Activated CD4-positive, alpha-beta T cell treated with anti-CD3 and anti-CD28 coated beads, Interleukin-2, amount 50 U/mL, for 24 hours (primary cell): ENCODE measurements at regions not wholly inside any gene's neighbourhood (a gene's known extent, or its start where the extent isn't known, plus 50 kb on each side); places are given as distances from the start of the nearest gene placed in this dataset.

ENCODE experiments used
- DNase-seq, 2 donors: peaks; one replicate each; pipeline ENCODE4 v3.0.0-alpha.2; 2020; ENCODE audit warnings: low read depth in 1 of 2, low spot score in 1 of 2

- no peak for DNase-seq
Observed at GRCh38 chr7:50166997-50167965, 74.2 kb upstream of the ZPBP start.

GRCh38 chr7:50164559-50165170 lies 71.6 kb upstream of the ZPBP start:
- DNase-seq: no peak

- DNase-seq: no peak
Observed at GRCh38 chr7:50160206-50160605, 67.2 kb upstream of the ZPBP start.

DNA sequence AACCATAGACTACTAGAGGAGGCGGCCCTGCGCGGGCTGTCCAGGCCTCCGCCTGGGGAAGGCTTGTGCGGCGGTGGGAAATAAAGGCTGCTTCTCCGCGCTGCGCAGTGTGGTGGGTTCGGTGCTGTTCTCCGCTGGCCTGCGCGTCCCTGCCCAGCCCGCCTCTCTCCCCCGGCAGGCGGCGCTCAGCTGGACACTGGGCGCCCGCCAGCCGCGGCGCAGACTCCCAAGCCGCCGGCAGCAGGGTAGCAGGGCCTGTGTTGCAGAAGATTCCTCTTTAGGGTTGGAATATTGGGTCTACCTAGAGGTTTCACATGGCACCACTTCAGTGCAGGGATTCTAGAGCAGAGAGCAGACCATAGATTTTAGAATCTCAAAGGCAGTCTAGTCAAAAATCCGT lies 66.1 kb upstream of the ZPBP start:
- DNase-seq: no peak

DNA sequence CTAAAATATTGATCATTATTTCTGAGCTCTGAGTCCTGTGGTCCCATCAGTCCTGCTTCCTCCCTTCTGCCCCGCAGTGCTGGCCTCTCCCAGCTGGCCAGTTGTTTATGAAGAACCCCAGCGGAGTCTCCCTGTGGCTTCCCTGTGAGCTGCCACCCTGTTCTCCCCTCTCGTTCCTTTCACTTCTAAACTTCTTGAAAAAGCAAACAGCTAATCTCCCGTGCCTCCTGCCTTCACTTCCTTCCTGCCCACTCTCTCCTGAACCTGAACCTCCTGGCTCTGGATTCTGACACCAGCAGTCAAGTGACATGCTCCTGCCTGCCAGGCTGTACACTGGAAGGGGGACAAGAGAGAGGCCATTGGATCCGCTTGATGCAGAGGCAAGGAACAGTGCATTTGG lies 63.7 kb upstream of the ZPBP start:
- DNase-seq: no peak

DNA sequence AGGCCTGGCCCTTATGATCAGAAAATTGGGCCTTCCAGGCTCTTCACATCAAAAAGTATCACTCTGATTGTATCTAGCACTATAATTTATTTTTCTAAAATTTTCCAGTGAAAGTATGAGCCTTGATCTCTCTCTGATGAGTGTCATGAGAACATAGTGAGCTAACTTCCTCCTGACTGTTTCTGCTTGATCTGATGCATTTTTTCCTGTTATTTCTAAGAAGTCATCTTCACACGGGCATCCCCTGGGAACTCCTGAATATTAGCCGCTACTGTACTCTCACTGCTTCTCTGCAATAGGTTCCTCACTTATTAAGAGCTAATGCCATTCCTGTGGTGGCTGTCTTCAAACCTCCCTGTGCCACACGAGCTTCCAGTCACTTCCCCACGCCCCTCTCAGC lies 63.1 kb upstream of the ZPBP start:
- DNase-seq: peak in 1 of 2 donors; percentile 32

GRCh38 chr7:50155755-50156154 lies 62.7 kb upstream of the ZPBP start:
- no peak for DNase-seq

DNA sequence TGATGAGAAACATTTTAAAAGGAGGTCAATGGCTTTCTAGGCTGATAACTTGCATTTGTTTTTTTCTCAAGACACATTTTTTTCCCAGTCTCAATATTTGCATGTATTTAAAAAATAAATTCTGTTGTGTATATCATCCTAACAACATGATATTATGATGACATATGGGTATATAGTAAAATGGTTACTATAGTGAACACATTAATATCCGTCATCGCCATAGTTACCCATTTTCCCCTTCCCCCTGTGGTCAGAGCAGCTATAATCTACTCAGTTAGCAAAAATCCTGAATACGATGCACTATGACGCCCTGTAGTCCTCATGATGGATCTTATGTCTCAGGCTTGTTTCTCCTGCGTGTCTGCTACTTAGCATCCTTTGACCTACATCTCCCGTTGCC lies 60.9 kb upstream of the ZPBP start:
- no peak for DNase-seq

DNA sequence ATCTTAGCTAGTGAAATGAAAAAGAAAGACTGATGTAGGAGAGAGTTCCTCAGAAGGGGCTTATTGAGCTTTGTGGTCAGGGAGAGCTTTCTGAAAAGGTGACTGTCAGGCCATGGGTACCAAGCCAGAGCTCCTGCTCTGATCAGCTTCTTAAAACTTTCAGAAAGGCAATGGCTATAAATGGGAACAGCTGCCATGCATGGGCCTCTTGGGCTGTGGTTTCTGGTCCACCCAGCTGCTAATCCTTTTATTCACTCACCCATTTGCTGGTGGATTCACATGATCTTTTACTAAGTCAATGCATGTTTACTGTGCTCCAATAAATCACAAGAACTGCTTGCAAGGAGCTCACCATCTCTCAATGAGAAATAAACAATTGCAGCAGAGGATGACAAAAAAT lies 60.1 kb upstream of the ZPBP start:
- no peak for DNase-seq

DNA sequence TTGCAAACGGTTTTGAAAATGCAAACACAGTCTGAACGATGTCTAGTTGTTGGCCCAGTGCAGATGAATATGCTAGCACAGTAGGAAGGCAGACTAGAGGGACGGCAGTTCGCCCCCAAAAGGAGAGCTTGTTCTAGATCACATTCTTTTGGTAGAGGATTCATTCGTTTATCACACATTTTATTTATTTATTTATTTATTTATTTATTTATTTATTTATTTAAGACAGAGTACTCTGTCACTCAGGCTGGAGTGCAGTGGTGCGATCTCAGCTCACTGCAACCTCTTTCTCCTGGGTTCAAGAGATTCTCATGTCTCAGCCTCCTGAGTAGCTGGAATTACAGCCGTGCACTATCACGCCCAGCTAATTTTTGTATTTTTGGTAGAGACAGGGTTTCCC lies 59.4 kb upstream of the ZPBP start:
- DNase-seq: no peak

GRCh38 chr7:50151661-50152060 lies 58.6 kb upstream of the ZPBP start:
- DNase-seq: no peak

DNA sequence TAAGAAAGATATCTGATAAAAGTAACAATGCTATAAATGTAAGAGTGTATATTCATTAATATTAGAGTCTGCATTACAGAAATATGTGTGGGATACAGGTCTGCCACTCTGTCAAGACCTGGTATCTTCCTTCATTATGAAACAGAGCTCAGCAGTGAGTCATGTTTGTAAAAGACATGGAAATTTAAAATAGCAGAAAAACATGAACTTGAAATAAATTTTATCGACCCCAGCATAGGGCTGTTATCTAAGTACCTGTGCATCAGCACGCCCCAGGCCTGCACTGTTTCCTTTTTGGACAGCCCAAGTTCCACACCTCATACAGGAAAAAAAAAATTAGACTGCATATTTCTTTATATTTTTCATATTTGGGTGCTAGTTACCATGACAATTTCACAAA lies 58.0 kb upstream of the ZPBP start:
- DNase-seq: no peak

- DNase-seq: no peak
Observed at GRCh38 chr7:50149369-50149768, 56.3 kb upstream of the ZPBP start.

DNA sequence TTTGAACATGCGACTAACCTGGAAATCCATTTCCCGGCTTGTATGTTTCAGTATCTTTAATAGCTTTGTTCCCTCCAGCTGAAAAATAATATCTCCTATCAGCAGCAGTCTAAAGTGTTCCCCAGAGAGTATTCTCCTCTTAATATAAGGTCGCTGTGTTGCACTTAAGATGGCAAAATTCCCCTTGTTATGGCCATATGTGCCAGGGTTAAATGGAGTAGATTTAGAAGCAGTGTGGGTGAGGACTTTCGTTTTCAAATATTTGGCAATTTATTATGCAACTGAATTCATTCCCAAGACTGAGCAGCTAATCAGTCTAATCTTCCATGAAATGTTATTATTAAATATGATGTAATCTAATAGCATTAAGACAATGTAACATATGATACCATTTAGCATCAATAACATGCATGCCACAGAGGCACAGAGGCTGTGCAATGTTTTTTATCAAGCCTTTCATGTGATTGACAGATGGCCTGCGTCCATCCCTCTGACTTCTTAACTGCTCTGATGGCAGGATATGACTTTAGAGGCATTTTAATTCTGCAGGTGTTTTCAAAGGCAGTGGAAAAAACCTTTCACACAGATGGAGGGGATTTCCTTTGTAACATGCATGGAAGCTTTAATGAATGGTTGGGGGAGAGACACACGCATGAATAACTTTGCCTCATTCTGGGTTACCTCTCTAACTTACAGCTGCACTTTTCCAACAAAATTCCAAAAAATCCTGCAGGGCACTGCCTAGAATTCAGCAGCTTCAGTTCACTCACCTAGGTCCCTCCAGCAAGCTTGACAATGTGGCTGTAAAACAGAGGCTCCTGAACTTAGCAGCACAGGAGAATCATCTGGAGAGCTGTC lies 55.1 kb upstream of the ZPBP start:
- peak in 1 of 2 donors; percentile 55 for DNase-seq

GRCh38 chr7:50146692-50147091 lies 53.6 kb upstream of the ZPBP start:
- no peak for DNase-seq

GRCh38 chr7:50145801-50146338 lies 52.8 kb upstream of the ZPBP start:
- DNase-seq: no peak

DNA sequence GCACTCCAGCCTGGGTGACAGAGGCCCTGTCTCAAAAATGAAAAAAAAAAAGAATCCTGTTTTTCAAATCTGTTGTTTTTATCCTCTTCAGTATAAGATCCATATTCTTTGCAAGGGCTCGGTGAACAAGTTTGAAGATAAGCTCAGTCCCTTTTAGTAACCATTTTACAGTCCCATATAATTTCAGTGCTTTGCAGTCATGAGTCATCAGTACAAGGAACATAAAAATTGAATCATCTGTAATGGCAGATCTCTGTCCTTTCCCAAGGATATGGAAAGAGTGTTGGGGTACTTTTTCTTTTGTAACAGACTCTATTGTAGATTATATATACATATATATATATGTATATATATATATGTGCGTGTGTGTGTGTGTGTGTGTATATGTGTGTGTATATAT lies 52.2 kb upstream of the ZPBP start:
- no peak for DNase-seq
